GM12891 (cell line): ENCODE measurements at regions not wholly inside any gene's neighbourhood (a gene's known extent, or its start where the extent isn't known, plus 50 kb on each side); places are given as distances from the start of the nearest gene placed in this dataset.
"Not testable (repeated sequence)": the region's sequence is repeated elsewhere in the genome, so short reads cannot be mapped to it uniquely, and the experiment has no call there.

ENCODE experiments used
- DNase-seq: peaks from one replicate; pipeline ENCODE4 v3.0.0; 2011; ENCODE audit warnings: low spot score; ENCODE audit not compliant: insufficient read length
- FAIRE-seq: peaks from 2 replicates; lab custom pipeline; 2011; peaks lifted over from hg19 to GRCh38; lab: Jason Lieb, UNC
- PAX5 ChIP-seq: IDR thresholded peaks from 2 replicates; pipeline ENCODE4 v1.6.1; 2011; ENCODE audit warnings: low read length, moderate library complexity, mild to moderate bottlenecking; ENCODE audit not compliant: insufficient read depth, severe bottlenecking
- POLR2A ChIP-seq: IDR thresholded peaks from 2 replicates; pipeline ENCODE4 v1.6.1; 2011; ENCODE audit warnings: low read depth, low read length, control low read depth
- POLR2AphosphoS5 ChIP-seq: IDR thresholded peaks from 2 replicates; pipeline ENCODE4 v1.6.1; 2011; ENCODE audit warnings: low read depth, low read length, control low read depth
- POU2F2 ChIP-seq: IDR thresholded peaks from 2 replicates; pipeline ENCODE4 v1.6.1; 2011; ENCODE audit warnings: low read depth, mild to moderate bottlenecking, control low read depth, low read length, moderate library complexity
- SPI1 ChIP-seq: IDR thresholded peaks from 2 replicates; pipeline ENCODE4 v1.6.1; 2011; ENCODE audit warnings: low read depth, low read length, control low read depth
- TAF1 ChIP-seq: IDR thresholded peaks from 2 replicates; pipeline ENCODE4 v1.6.1; 2011; ENCODE audit warnings: low read depth, low read length, control low read depth

- FAIRE-seq (no peak), DNase-seq (no peak)
- TF ChIP-seq POLR2AphosphoS5 (no peak), TAF1 (no peak), POLR2A (no peak), PAX5 (no peak), POU2F2 (no peak), SPI1 (no peak)
These were observed 1466.0 kb downstream of the CDH11 start for GRCh38 chr16:63655846-63656245.

- DNase-seq, result no peak
- FAIRE-seq, result no peak
- TF ChIP-seq PAX5 (no peak), POU2F2 (no peak), SPI1 (no peak), TAF1 (no peak), POLR2A (no peak), POLR2AphosphoS5 (no peak)
These were observed 1468.6 kb downstream of the CDH11 start for GRCh38 chr16:63653044-63653839.

- FAIRE-seq (no peak), DNase-seq (no peak)
- TF ChIP-seq SPI1 (no peak), PAX5 (no peak), POU2F2 (no peak), POLR2AphosphoS5 (no peak), TAF1 (no peak), POLR2A (no peak)
These were observed 1469.8 kb downstream of the CDH11 start for GRCh38 chr16:63652091-63652490.

GRCh38 chr16:63650550-63650949, 1471.3 kb downstream of the CDH11 start:
- no peak for DNase-seq
- TF ChIP-seq SPI1 (no peak), POLR2A (no peak), POLR2AphosphoS5 (no peak), POU2F2 (no peak), PAX5 (no peak), TAF1 (no peak)
- FAIRE-seq, result no peak

DNA sequence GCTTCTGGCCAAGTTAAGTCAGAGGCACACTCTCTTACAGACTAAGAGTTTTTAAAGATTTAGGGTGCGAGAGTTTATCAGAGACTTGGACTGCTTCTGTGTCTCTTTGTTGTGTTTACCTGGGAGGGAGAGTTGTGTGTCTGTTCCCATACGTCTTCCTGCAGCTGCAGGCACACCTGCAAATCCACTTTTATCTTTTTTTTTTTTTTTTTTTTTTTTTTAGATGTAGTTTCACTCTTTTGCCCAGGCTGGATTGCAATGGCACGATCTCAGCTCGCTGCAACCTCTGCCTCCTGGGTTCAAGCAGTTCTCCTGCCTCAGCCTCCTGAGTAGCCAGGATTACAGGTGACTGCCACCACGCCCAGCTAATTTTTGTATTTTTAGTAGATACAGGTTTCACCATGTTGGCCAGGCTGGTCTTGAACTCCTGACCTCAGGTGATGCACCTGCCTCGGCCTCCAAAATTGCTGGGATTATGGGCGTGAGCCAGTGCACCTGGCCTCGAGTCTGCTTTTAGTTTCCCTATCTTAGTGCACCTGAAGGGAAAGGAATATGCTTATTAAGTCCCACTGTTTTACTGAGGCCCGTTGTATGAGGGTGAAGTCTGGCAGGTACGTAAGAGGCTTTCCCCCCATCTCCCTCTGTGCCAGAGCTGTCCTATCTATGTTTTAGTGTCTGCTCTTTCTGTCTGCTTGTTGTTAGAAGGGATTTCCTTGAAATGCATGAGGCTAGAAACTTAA, 1488.0 kb downstream of the CDH11 start:
- DNase-seq, FAIRE-seq: not testable (repeated sequence)

- DNase-seq (no peak), FAIRE-seq (no peak)
- TF ChIP-seq POLR2AphosphoS5 (no peak), POU2F2 (no peak), SPI1 (no peak)
These were observed 1492.6 kb downstream of the CDH11 start for GRCh38 chr16:63629272-63629671.

DNA sequence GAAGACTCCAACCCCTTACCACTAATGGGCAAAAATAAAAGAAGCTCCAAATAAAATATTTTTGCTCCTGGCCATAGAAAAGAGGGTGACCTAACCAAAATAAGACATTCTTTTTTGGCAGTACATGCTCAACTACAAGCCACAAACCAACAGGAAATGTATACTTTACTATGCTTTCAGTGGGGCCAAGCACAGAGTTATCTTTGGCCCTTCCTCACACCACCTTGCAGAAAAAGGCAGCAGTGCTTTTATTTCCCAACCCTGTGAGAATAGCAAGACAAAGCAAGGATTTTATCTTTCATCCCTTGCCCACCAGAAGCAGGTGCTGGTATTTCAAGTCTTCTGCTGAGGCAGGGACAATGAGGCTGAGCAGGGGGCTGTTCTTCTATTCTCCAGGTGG, 1493.1 kb downstream of the CDH11 start:
- no peak for TF ChIP-seq TAF1
- TF ChIP-seq POLR2A, result no peak
- TF ChIP-seq PAX5, result no peak
- no peak for TF ChIP-seq POU2F2
- no peak for TF ChIP-seq POLR2AphosphoS5
- no peak for TF ChIP-seq SPI1
- FAIRE-seq, result no peak

GRCh38 chr16:63625126-63625525, 1496.7 kb downstream of the CDH11 start:
- TF ChIP-seq PAX5 (no peak), POLR2A (no peak), POLR2AphosphoS5 (no peak), POU2F2 (no peak), SPI1 (no peak), TAF1 (no peak)
- FAIRE-seq (no peak), DNase-seq (no peak)

More for the DNA sequence above, 1493.1 kb downstream of the CDH11 start:
- no peak for DNase-seq

DNA sequence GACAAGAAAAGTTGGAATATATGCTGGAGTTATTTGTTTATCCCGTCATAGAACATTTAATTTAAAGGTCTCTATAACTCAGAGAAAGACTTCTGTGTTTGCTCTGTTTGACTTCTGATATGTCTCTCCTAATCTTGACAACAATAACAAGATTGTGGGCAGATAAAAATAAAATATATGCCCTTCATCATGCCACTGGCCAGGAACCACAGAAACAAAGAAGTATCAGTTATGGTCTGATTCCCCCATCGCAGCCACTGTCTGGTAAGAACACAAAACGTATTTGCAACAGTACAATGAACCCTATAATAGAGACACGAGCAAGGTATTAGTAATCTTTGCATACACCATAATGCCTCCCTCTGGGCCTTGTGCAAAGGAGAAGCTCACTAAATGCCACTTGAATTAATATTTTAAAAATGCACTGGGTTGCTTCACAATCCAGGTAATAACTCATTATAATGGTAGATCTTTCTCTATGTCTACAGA, 1498.3 kb downstream of the CDH11 start:
- DNase-seq (no peak), FAIRE-seq (no peak)
- TF ChIP-seq POLR2A (no peak), PAX5 (no peak), POLR2AphosphoS5 (no peak), SPI1 (no peak), TAF1 (no peak), POU2F2 (no peak)

DNA sequence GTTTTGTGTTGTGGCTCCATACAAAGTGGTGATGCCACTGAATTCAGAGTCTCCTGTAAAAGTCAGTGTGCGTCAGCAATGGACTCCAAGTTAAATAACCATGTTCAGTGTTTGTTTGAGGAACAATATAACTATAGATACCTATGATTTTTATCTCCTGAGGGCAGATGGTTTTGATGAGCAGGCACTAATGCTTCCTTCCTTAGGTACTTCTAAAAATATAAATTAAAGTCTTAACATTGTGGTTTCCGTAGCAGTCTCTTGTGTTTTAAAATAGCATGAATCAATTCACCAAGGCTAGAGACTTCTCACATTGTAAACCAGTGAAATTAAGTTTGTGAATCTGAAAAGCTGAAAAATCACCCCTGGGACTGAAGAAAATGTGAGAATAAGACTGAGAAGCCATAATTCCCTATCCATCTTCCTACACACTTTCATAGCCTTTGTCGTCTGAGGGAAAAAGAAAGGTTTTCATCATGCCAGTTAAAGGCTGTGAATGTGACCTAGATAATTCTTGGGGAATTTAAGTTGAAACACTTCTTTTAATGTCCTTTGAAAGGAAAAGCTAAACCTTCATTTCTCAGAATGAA, 1502.9 kb downstream of the CDH11 start:
- DNase-seq (no peak), FAIRE-seq (no peak)
- TF ChIP-seq POLR2AphosphoS5 (no peak), POLR2A (no peak), TAF1 (no peak), SPI1 (no peak)
